GM12878 (cell line): ENCODE measurements at regions not wholly inside any gene's neighbourhood (a gene's known extent, or its start where the extent isn't known, plus 50 kb on each side); places are given as distances from the start of the nearest gene placed in this dataset.

Experiments
- ATAC-seq: fragments of 200-7000 bp; cut with Tn5 transposase; 3 replicates; pipeline ENCODE4 v1.9.1; 2020; ENCODE audit warnings: mild to moderate bottlenecking, moderate library complexity
- BruUV-seq: library from RNA; stranded (reverse); fragments of 400-500 nt; replicated peaks from 2 replicates; lab custom pipeline; 2021; lab: Mats Ljungman, UMichigan
- CTCF ChIA-PET: fragments of 300-600 bp; sonication (Branson Sonifier 250); formaldehyde crosslinking; extraction: SDS; loops from one replicate; lab custom pipeline; 2021; ENCODE audit warnings: inconsistent platforms; lab: Yijun Ruan, JAX
- POLR2A ChIA-PET: fragments of 350-600 bp; formaldehyde crosslinking; extraction: SDS; loops from one replicate; lab custom pipeline; 2021; ENCODE audit warnings: inconsistent platforms; lab: Charles Lee
- RAD21 ChIA-PET: fragments of 300-600 bp; sonication (Branson Sonifier 250); formaldehyde crosslinking; loops from one replicate; lab custom pipeline; 2023; ENCODE audit warnings: antibody characterized with exemption; ENCODE audit not compliant: unreplicated experiment; lab: Charles Lee
- SMC1A ChIA-PET: fragments of 300-600 bp; sonication (Branson Sonifier 250); formaldehyde crosslinking; loops from one replicate; lab custom pipeline; 2023; ENCODE audit not compliant: unreplicated experiment, uncharacterized antibody; lab: Charles Lee
- DNase-seq: peaks from one replicate; pipeline ENCODE4 v3.0.0-alpha.2; 2011; ENCODE audit warnings: low read depth, low spot score
- FAIRE-seq: peaks from 3 replicates; lab custom pipeline; 2011; peaks lifted over from hg19 to GRCh38; lab: Jason Lieb, UNC
- H2AFZ ChIP-seq: 2 replicates; pipeline ENCODE4 v1.6.0; 2011; ENCODE audit warnings: low read depth, low read length, control low read depth; ENCODE audit not compliant: control insufficient read depth
- H3K27ac ChIP-seq: 2 replicates; pipeline ENCODE4 v1.5.1; 2011; ENCODE audit warnings: control low read depth; ENCODE audit not compliant: control insufficient read depth, insufficient read depth
- H3K27me3 ChIP-seq, 2 experiments: replicated peaks in 1 of 2; 2 replicates each; pipeline versions ENCODE4 v1.6.0 to v1.6.1; 2011; ENCODE audit warnings: low read length in 1 of 2; ENCODE audit not compliant: control insufficient read depth in 2 of 2, insufficient read depth in 2 of 2
- H3K36me3 ChIP-seq, 2 experiments: 2 replicates each; pipeline ENCODE4 v1.5.1; 2011; ENCODE audit warnings: low read length in 1 of 2; ENCODE audit not compliant: control insufficient read depth in 2 of 2, insufficient read depth in 2 of 2
- H3K4me1 ChIP-seq: 2 replicates; pipeline ENCODE4 v1.6.1; 2011; ENCODE audit warnings: mild to moderate bottlenecking, low read length, moderate library complexity, mixed read lengths; ENCODE audit not compliant: control insufficient read depth, insufficient read depth
- H3K4me2 ChIP-seq: 2 replicates; pipeline ENCODE4 v1.6.0; 2011; ENCODE audit warnings: control low read depth; ENCODE audit not compliant: control insufficient read depth, insufficient read depth
- H3K4me3 ChIP-seq: fragments of 200-600 bp; sonication (generic); 2 replicates; pipeline ENCODE4 v1.5.1; 2016
- H3K79me2 ChIP-seq: 2 replicates; pipeline ENCODE4 v1.6.0; 2011; ENCODE audit warnings: low read length; ENCODE audit not compliant: control insufficient read depth, insufficient read depth
- H3K9ac ChIP-seq: 2 replicates; pipeline ENCODE4 v1.8.0; 2011; ENCODE audit warnings: low read length, control low read depth, mixed read lengths; ENCODE audit not compliant: control insufficient read depth, insufficient read depth
- H3K9me3 ChIP-seq: replicated peaks from 3 replicates; pipeline ENCODE4 v1.5.1; 2011; ENCODE audit warnings: mild to moderate bottlenecking, low read length; ENCODE audit not compliant: control insufficient read depth, insufficient read depth
- H4K20me1 ChIP-seq: 2 replicates; pipeline ENCODE4 v1.6.0; 2011; ENCODE audit not compliant: control insufficient read depth, insufficient read depth
- CREM ChIP-seq: IDR thresholded peaks from 2 replicates; pipeline ENCODE4 v1.6.1; 2014; ENCODE audit warnings: antibody characterized with exemption, low read depth
- EP300 ChIP-seq, 2 experiments: fragments of 150-350 bp in 1 of 2; IDR thresholded peaks; 2 replicates each; pipeline ENCODE4 v1.6.1; 2011 to 2012; ENCODE audit warnings: low read depth in 2 of 2, low read length in 2 of 2, borderline replicate concordance in 1 of 2, improper control_type of control experiment in 1 of 2, inconsistent platforms in 1 of 2; ENCODE audit not compliant: control insufficient read depth in 1 of 2
- ESRRA ChIP-seq: IDR thresholded peaks from 2 replicates; pipeline ENCODE4 v1.6.1; 2012; ENCODE audit warnings: mild to moderate bottlenecking, low read length, improper control_type of control experiment
- FOXM1 ChIP-seq: IDR thresholded peaks from 2 replicates; pipeline ENCODE4 v1.6.1; 2012; ENCODE audit warnings: low read depth, mild to moderate bottlenecking, inconsistent platforms, low read length, moderate library complexity
- IKZF1 ChIP-seq: fragments of 450-650 bp; conservative IDR thresholded peaks from 2 replicates; pipeline ENCODE4 v1.6.1; 2017; ENCODE audit warnings: antibody characterized with exemption, mild to moderate bottlenecking
- KAT2A ChIP-seq: conservative IDR thresholded peaks from 2 replicates; pipeline ENCODE4 v1.6.1; 2011; ENCODE audit warnings: low read depth, low read length; ENCODE audit not compliant: control insufficient read depth
- LARP7 ChIP-seq: fragments of 450-650 bp; IDR thresholded peaks from 2 replicates; pipeline ENCODE4 v1.6.1; 2017; ENCODE audit warnings: mild to moderate bottlenecking
- NFXL1 ChIP-seq: fragments of 450-650 bp; IDR thresholded peaks from 2 replicates; pipeline ENCODE4 v1.6.1; 2017; ENCODE audit warnings: antibody characterized with exemption, mild to moderate bottlenecking, borderline replicate concordance
- ZNF24 ChIP-seq: fragments of 450-650 bp; IDR thresholded peaks from 2 replicates; pipeline ENCODE4 v1.6.1; 2017; ENCODE audit warnings: antibody characterized with exemption, mild to moderate bottlenecking
- ZNF384 ChIP-seq: IDR thresholded peaks from 2 replicates; pipeline ENCODE4 v1.6.1; 2012; ENCODE audit warnings: low read depth, mild to moderate bottlenecking, low read length, improper control_type of control experiment, borderline replicate concordance
- WGBS: methylation state at CpG from one replicate; pipeline ENCODE4 v1.1.6; 2016; ENCODE audit warnings: low lambda C conversion rate; ENCODE audit not compliant: insufficient replicate concordance, insufficient coverage; ENCODE audit errors: missing lambda C conversion rate; 5-methylcytosine and 5-hydroxymethylcytosine counted together
- in situ Hi-C: fragments of 300-500 bp; cut with MboI; formaldehyde crosslinking; loops from 9 replicates; pipeline ENCODE4 v1.14.3; 2018; ENCODE audit warnings: mixed read lengths
- intact Hi-C: fragments of 100-400 bp; cut with micrococcal nuclease; formaldehyde crosslinking; loops from one replicate; pipeline ENCODE4 v1.14.2; 2022; ENCODE audit not compliant: unreplicated experiment
- TF ChIP-seq, protein P1 (sequence below): IDR thresholded peaks from 2 replicates; pipeline ENCODE4 v1.6.1; 2011; ENCODE audit warnings: borderline replicate concordance, low read depth, mild to moderate bottlenecking, moderate library complexity, mixed read lengths, low read length; ENCODE audit not compliant: insufficient read depth; ENCODE audit errors: extremely low read length
- TF ChIP-seq, protein P2 (sequence below): IDR thresholded peaks from 2 replicates; pipeline ENCODE4 v1.6.1; 2012; ENCODE audit warnings: low read depth, low read length, improper control_type of control experiment
- TF ChIP-seq, protein P3 (sequence below): fragments of 450-650 bp; IDR thresholded peaks from 2 replicates; pipeline ENCODE4 v1.6.1; 2018; ENCODE audit warnings: mild to moderate bottlenecking, low read depth, moderate library complexity; ENCODE audit not compliant: partially characterized antibody

DNA sequence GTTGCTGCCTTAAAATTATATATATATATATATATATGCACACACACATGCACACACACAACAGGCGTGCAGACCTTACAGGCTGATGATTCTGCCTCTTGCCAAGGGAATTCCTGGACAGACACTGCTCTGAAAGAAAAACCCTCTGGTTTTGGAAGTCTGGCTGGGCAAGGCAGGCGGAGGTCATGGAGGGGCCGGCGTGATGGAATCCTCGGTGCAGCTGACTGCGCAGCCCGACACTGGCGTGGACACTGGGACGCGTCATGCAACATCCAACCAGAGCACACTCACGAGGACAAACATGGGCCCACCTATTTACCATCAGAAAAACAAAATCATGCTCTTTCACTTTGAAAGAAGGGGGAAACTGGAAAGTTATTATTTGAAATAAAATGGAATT lies 235.3 kb downstream of the ZNF516 start:
- SMC1A ChIA-PET, result no interaction called here
- H3K9me3 ChIP-seq, result no peaks in the 10 kb centered on the region
- H4K20me1 ChIP-seq, result no peaks in the 10 kb centered on the region
- 73% methylated on average over 11 of the region's 11 CpGs for WGBS
- FAIRE-seq (no peak), ATAC-seq (no peak), DNase-seq (no peak)
- RAD21 ChIA-PET, result no interaction called here
- H3K27ac ChIP-seq, result no peak overlapping the region
- H3K9ac ChIP-seq, result no peak overlapping the region
- H3K36me3 ChIP-seq, result no peaks in the 10 kb centered on the region
- intact Hi-C loops, result loop anchor here (5.0 kb wide), 1 partner anchor 87 kb away; no protein-coding TSS in a partner anchor
- H3K27me3 ChIP-seq, result peaks cover under 1 to 3% of the 10 kb centered on the region in 2 experiments; a peak in 2 of 4 replicates
- CTCF ChIA-PET, result no interaction called here
- POLR2A ChIA-PET, result no interaction called here
- no TSS peak for BruUV-seq
- no peak overlapping the region for H3K4me2 ChIP-seq
- TF ChIP-seq EP300 (IDR thresholded peaks at IDR 0.05; ENCODE audit: borderline replicate concordance in 1 of 2, control insufficient read depth in 1 of 2, low read depth in 2 of 2, low read length in 2 of 2), result no peak
- no peaks in the 10 kb centered on the region for H3K79me2 ChIP-seq
- no peak overlapping the region for H2AFZ ChIP-seq
- H3K4me1 ChIP-seq, result no peaks in the 10 kb centered on the region
- in situ Hi-C loops, result no loop called here
- H3K4me3 ChIP-seq, result no peak overlapping the region

GRCh38 chr18:76259096-76259495 lies 235.9 kb downstream of the ZNF516 start:
- no peaks in the 10 kb centered on the region for H3K36me3 ChIP-seq
- peaks cover 0 to 1% of the 10 kb centered on the region in 2 experiments; a peak in 2 of 4 replicates for H3K27me3 ChIP-seq
- no peak overlapping the region for H3K4me3 ChIP-seq
- ChIA-PET CTCF (no interaction called here), RAD21 (no interaction called here), POLR2A (no interaction called here), SMC1A (no interaction called here)
- H3K27ac ChIP-seq, result no peak overlapping the region
- H3K9ac ChIP-seq, result no peak overlapping the region
- ATAC-seq, result no peak
- FAIRE-seq, result no peak
- no peaks in the 10 kb centered on the region for H3K79me2 ChIP-seq
- DNase-seq, result no peak
- no peaks in the 10 kb centered on the region for H3K9me3 ChIP-seq
- in situ Hi-C loops (no loop called here), intact Hi-C loops (no loop called here)
- H4K20me1 ChIP-seq, result no peaks in the 10 kb centered on the region
- no peak overlapping the region for H2AFZ ChIP-seq
- WGBS, result 68% methylated on average over 10 of the region's 10 CpGs
- no peaks in the 10 kb centered on the region for H3K4me1 ChIP-seq
- H3K4me2 ChIP-seq, result no peak overlapping the region
- no TSS peak for BruUV-seq
- TF ChIP-seq, protein P1, sequence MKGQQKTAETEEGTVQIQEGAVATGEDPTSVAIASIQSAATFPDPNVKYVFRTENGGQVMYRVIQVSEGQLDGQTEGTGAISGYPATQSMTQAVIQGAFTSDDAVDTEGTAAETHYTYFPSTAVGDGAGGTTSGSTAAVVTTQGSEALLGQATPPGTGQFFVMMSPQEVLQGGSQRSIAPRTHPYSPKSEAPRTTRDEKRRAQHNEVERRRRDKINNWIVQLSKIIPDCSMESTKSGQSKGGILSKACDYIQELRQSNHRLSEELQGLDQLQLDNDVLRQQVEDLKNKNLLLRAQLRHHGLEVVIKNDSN, result no peak
- TF ChIP-seq ESRRA (no peak), IKZF1 (no peak), ZNF24 (no peak), ZNF384 (no peak), NFXL1 (no peak), CREM (no peak), LARP7 (no peak), KAT2A (no peak), EP300 (IDR thresholded peaks at IDR 0.05; ENCODE audit: borderline replicate concordance in 1 of 2, control insufficient read depth in 1 of 2, low read depth in 2 of 2, low read length in 2 of 2) (no peak), FOXM1 (no peak)
- TF ChIP-seq, protein P2, sequence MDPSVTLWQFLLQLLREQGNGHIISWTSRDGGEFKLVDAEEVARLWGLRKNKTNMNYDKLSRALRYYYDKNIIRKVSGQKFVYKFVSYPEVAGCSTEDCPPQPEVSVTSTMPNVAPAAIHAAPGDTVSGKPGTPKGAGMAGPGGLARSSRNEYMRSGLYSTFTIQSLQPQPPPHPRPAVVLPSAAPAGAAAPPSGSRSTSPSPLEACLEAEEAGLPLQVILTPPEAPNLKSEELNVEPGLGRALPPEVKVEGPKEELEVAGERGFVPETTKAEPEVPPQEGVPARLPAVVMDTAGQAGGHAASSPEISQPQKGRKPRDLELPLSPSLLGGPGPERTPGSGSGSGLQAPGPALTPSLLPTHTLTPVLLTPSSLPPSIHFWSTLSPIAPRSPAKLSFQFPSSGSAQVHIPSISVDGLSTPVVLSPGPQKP, result no peak
- TF ChIP-seq, protein P3, sequence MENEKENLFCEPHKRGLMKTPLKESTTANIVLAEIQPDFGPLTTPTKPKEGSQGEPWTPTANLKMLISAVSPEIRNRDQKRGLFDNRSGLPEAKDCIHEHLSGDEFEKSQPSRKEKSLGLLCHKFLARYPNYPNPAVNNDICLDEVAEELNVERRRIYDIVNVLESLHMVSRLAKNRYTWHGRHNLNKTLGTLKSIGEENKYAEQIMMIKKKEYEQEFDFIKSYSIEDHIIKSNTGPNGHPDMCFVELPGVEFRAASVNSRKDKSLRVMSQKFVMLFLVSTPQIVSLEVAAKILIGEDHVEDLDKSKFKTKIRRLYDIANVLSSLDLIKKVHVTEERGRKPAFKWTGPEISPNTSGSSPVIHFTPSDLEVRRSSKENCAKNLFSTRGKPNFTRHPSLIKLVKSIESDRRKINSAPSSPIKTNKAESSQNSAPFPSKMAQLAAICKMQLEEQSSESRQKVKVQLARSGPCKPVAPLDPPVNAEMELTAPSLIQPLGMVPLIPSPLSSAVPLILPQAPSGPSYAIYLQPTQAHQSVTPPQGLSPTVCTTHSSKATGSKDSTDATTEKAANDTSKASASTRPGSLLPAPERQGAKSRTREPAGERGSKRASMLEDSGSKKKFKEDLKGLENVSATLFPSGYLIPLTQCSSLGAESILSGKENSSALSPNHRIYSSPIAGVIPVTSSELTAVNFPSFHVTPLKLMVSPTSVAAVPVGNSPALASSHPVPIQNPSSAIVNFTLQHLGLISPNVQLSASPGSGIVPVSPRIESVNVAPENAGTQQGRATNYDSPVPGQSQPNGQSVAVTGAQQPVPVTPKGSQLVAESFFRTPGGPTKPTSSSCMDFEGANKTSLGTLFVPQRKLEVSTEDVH, result no peak
